ENCODE measurements at regions not wholly inside any gene's neighbourhood (a gene's known extent, or its start where the extent isn't known, plus 50 kb on each side); places are given as distances from the start of the nearest gene placed in this dataset.

DNA sequence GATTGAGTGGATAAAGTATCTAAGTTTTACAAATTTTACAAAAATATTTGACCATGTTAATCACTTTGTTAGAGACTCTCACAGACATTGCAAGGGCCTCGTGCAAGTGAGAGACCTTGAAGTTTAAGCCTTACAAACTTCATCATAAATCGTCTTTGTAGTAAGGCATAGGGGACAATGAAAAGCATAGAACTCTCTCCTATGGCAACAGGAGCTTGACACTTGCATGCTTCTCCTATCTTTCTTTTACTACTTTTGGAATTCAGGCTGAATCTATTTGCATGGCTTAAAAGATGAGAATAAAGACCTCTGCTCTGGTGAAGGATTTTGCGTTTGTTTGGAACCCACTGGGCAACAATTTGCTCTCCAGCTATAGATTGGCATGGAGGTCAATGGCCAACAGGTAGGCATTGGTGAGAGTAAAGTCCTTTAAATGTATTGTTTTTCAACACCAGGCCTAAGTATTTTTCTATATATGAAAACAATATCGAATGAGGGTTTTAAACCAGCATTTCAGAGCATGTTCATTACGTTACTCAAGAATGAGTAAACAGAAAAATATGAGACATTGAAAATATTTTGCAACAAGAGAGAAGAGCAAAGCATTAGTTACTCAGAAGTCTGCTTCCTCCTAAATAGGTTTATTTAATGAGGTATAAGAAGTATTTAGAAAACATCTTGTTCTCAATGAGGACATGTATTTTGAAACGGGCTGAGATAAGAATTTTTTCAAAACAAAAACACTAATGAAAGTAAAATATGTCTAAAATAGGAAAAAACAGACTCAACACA is 192.2 kb downstream of the TGFB2 start:
- no peak overlapping the region for H3K4me3 Mint-ChIP-seq
- no peak overlapping the region for H3K27ac Mint-ChIP-seq
- no peak for DNase-seq
- H3K27me3 Mint-ChIP-seq: no peaks in the 10 kb centered on the region
- H3K9me3 Mint-ChIP-seq: no peaks in the 10 kb centered on the region
- no peaks in the 10 kb centered on the region for H3K36me3 Mint-ChIP-seq (ENCODE audit: low read depth)
- CTCF ChIA-PET: no interaction called here
- H3K4me1 Mint-ChIP-seq: no peaks in the 10 kb centered on the region
- POLR2A ChIA-PET: no interaction called here

DNA sequence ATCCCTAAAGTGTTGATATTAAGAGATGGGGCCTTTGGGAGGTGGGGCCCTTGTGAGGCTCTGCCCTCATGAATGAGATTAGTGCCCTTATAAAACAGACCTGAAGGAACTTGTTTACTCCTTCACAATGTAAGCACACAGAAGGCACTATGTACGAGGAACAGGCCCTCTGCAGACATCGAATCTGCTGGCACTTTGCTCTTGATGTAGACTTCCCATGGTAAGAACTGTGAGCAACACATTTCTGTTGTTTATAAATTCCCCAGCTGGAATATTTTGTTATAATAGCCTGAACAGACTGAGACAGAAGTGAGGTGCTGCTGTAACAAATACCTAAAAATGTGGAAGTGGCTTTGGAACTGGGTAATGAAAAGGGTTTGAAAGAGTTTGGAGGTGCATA is 193.2 kb downstream of the TGFB2 start:
- no peaks in the 10 kb centered on the region for H3K9me3 Mint-ChIP-seq
- no peaks in the 10 kb centered on the region for H3K36me3 Mint-ChIP-seq (ENCODE audit: low read depth)
- H3K4me3 Mint-ChIP-seq: no peak overlapping the region
- ChIA-PET CTCF (no interaction called here), POLR2A (no interaction called here)
- H3K27me3 Mint-ChIP-seq: no peaks in the 10 kb centered on the region
- no peak overlapping the region for H3K27ac Mint-ChIP-seq
- no peaks in the 10 kb centered on the region for H3K4me1 Mint-ChIP-seq
- DNase-seq: no peak

DNA sequence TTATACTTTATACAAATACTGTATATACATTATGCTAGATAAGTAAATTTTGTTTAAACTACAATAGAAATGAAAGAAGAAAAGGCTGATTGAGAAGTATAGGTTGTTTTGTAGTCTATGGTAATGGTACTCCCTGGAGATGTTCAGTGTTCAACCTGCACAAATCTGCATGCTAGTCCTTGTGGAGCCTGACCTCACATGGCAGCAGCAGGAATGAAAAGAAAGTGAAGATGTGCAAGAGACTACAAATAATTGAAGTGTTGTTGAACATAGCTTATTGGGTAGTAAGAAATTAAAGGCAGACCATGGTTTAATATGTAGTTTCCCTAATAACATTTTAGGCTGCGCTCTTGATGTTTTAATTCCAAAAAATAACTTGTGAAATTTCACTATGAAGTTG is 201.2 kb downstream of the TGFB2 start:
- no peak for DNase-seq
- Mint-ChIP-seq H3K9me3 (no peaks in the 10 kb centered on the region), H3K4me1 (no peaks in the 10 kb centered on the region), H3K27me3 (no peaks in the 10 kb centered on the region), H3K27ac (no peak overlapping the region), H3K4me3 (no peak overlapping the region), H3K36me3 (ENCODE audit: low read depth) (no peaks in the 10 kb centered on the region)
- ChIA-PET POLR2A (no interaction called here), CTCF (no interaction called here)

DNA sequence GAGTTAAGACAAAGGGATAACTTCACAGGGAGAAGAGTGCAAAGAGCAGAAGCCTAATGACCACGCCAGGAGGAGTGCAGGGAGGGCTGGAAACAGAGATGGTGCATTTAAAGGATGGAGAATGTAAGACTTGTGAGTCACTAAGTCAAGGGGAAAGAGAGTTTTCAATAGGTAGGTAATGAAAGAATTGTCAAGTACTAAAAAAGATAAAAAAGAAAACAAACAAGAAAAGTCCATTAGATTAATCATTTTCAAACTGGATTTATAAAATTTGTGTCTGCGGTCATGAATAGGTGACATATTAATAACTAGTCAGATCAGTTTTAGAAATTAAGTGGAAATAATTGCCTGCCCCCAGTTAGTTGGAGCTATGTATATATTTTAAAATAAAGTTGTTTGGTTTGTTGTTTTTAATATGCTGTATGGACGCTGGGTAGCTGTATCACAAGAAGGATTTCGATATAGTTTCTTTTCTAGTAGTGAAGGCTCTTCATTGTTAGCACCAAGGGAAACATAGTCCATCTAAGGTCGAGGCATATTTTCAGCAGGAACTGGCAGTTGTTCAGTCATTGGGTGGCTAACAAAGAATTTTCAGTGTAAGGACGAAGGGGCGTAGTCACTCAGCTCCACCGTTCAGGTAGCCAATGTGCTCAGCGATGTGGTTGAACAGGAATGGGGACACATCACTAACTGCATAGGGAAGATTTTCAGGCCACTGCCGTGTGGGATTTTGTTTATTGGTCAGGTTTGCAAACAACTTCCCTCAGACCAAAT is 203.0 kb downstream of the TGFB2 start:
- CTCF ChIA-PET: interaction anchor here (0.6 kb wide), 1 partner anchor 326 kb away, joined by 4 read pairs; no protein-coding TSS in a partner anchor
- Mint-ChIP-seq H3K27me3 (no peaks in the 10 kb centered on the region), H3K4me3 (no peak overlapping the region)

DNA sequence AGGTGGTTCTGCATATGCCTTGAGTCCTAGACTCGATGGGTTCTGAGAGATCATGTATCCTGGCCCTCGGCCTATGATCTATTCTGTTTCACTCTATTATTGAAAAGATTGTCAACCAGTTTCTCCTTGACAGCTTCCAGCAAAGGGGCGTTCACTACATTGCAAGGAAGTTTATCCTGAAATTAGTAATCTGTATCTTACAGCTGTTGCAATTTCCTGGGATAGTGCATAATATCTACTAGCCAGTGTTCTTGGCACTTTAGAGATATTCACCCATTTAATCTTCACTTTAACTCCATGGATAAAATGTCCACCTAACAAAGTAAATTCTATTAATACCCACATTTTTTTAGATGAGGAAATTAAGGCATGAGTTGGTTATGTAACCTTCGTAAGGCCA is 203.6 kb downstream of the TGFB2 start:
- no peaks in the 10 kb centered on the region for H3K27me3 Mint-ChIP-seq
- no peaks in the 10 kb centered on the region for H3K9me3 Mint-ChIP-seq
- H3K4me1 Mint-ChIP-seq: no peaks in the 10 kb centered on the region
- ChIA-PET POLR2A (no interaction called here), CTCF (no interaction called here)
- H3K4me3 Mint-ChIP-seq: no peak overlapping the region
- H3K27ac Mint-ChIP-seq: no peak overlapping the region
- H3K36me3 Mint-ChIP-seq (ENCODE audit: low read depth): no peaks in the 10 kb centered on the region
- no peak for DNase-seq

More for the DNA sequence above, 203.0 kb downstream of the TGFB2 start:
- DNase-seq: no peak
- Mint-ChIP-seq H3K27ac (no peak overlapping the region), H3K4me1 (no peaks in the 10 kb centered on the region), H3K9me3 (no peaks in the 10 kb centered on the region), H3K36me3 (ENCODE audit: low read depth) (no peaks in the 10 kb centered on the region)
- POLR2A ChIA-PET: no interaction called here

DNA sequence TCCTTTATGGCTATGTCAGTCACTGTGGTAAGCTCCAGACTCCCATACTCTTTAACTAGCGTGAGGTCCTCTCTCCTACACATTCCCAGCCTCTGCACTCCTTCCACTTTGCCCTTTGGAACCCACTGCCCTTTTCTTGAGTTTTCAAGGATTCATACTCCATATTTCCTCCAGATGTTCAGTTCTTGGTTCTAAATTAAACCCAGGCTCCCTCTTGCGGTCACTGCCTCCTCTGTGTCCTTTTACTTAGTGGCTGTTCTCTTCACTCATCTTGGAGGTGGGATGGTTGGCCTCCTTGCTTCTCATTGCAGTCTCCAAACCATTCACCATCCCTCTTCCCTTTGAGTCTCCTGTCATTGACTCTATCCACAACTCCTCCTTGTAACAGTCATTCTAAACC is 208.1 kb downstream of the TGFB2 start:
- CTCF ChIA-PET: no interaction called here

DNA sequence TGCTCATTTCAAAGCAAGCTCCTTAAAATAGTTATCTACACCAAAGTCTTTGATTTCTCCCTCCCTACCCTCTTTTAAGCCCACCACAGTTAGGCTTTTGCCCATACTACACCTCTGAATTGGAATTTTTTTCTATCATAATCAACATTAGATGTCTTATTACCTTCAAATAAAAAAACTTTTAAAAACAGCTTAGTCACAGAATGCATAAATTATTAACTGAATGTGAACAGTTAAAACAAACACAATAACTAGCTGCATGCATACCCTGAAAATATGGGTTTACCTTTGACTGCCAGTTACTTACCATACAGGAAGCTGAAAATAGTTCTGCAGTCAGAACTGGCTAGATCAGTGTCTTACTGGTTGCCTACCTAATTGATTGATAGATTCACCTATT is 210.9 kb downstream of the TGFB2 start:
- H3K27me3 Mint-ChIP-seq: no peaks in the 10 kb centered on the region
- DNase-seq: no peak
- no peaks in the 10 kb centered on the region for H3K9me3 Mint-ChIP-seq
- ChIA-PET POLR2A (no interaction called here), CTCF (no interaction called here)
- no peak overlapping the region for H3K4me3 Mint-ChIP-seq
- H3K4me1 Mint-ChIP-seq: no peaks in the 10 kb centered on the region
- no peak overlapping the region for H3K27ac Mint-ChIP-seq
- H3K36me3 Mint-ChIP-seq (ENCODE audit: low read depth): no peaks in the 10 kb centered on the region

More for the DNA sequence above, 208.1 kb downstream of the TGFB2 start:
- no peak overlapping the region for H3K4me3 Mint-ChIP-seq
- H3K9me3 Mint-ChIP-seq: no peaks in the 10 kb centered on the region
- no peaks in the 10 kb centered on the region for H3K27me3 Mint-ChIP-seq
- no peak overlapping the region for H3K27ac Mint-ChIP-seq
- no peaks in the 10 kb centered on the region for H3K4me1 Mint-ChIP-seq
- POLR2A ChIA-PET: no interaction called here
- no peaks in the 10 kb centered on the region for H3K36me3 Mint-ChIP-seq (ENCODE audit: low read depth)
- DNase-seq: no peak

DNA sequence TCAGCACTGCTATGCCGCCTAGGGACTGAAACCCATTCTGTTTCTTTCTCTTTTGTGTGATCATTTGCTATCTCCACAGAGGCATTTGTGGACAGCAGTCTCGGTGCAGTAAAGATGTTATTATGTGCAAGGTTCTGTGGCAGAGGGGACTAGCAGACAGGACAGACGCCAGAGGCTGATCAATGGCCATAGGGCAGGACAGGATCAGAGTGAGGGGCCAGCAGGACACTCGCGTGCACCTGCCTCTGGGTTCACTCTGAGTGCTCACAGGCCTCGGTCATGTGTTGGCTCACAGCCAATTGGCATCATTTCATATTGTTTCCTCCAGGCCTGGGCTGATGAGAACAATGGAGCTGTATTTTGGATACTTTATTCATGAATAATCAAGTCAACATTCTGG is 212.6 kb downstream of the TGFB2 start:
- no peak for DNase-seq
- H3K4me3 Mint-ChIP-seq: no peak overlapping the region
- H3K9me3 Mint-ChIP-seq: no peaks in the 10 kb centered on the region
- H3K36me3 Mint-ChIP-seq (ENCODE audit: low read depth): no peaks in the 10 kb centered on the region
- no peaks in the 10 kb centered on the region for H3K4me1 Mint-ChIP-seq
- H3K27ac Mint-ChIP-seq: no peak overlapping the region
- H3K27me3 Mint-ChIP-seq: no peaks in the 10 kb centered on the region
- ChIA-PET POLR2A (no interaction called here), CTCF (no interaction called here)

DNA sequence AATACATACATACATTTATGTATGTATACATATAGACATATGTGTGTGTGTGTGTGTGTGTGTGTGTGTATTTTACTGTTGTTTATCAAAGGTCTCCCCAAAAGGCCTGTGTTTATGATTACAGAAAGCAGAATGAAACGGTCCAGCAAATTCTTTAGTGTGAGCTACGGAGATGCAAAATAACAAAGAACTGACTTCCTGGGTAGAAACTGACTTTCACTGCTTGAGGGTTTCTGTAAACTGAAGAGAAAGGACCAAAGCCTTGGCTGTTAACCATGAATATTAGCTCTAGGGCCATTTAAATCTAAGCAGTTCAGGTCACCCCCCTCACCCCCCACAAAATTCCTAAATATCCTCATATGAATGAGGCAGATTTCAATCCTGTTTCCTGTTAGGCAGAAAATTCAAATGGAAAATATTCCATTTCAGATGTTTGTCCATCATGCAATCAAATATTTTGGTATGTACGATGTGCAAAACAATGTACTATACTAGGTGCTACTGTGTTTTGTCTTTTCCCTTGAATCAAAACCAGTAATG is 213.2 kb downstream of the TGFB2 start:
- no peaks in the 10 kb centered on the region for H3K9me3 Mint-ChIP-seq
- CTCF ChIA-PET: no interaction called here
- H3K36me3 Mint-ChIP-seq (ENCODE audit: low read depth): no peaks in the 10 kb centered on the region
- H3K27ac Mint-ChIP-seq: no peak overlapping the region
- no peak for DNase-seq
- no peaks in the 10 kb centered on the region for H3K27me3 Mint-ChIP-seq
- POLR2A ChIA-PET: no interaction called here
- no peaks in the 10 kb centered on the region for H3K4me1 Mint-ChIP-seq
- H3K4me3 Mint-ChIP-seq: no peak overlapping the region

DNA sequence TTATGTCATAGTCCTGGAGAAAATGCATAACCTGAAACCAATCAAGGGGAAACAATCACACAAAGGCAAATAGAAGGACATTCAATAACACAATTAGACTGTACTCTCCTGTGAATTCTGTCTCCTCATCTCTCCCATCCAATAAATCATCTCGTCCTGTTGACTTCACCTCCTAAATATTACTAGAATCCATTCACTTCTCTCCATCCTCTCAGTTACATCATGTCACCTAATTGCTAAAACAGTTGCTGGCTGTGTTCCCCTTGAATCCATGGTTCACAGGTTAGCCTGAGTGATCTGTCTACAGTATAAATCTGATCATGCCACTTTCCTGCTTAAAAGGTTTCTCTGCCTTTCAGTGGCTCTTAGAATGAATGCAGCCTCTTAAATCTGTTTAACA is 220.2 kb downstream of the TGFB2 start:
- no peaks in the 10 kb centered on the region for H3K27me3 Mint-ChIP-seq
- no peak overlapping the region for H3K27ac Mint-ChIP-seq
- ChIA-PET POLR2A (no interaction called here), CTCF (no interaction called here)
- H3K4me3 Mint-ChIP-seq: no peak overlapping the region
- H3K36me3 Mint-ChIP-seq (ENCODE audit: low read depth): no peaks in the 10 kb centered on the region
- H3K9me3 Mint-ChIP-seq: no peaks in the 10 kb centered on the region
- no peaks in the 10 kb centered on the region for H3K4me1 Mint-ChIP-seq
- DNase-seq: no peak

DNA sequence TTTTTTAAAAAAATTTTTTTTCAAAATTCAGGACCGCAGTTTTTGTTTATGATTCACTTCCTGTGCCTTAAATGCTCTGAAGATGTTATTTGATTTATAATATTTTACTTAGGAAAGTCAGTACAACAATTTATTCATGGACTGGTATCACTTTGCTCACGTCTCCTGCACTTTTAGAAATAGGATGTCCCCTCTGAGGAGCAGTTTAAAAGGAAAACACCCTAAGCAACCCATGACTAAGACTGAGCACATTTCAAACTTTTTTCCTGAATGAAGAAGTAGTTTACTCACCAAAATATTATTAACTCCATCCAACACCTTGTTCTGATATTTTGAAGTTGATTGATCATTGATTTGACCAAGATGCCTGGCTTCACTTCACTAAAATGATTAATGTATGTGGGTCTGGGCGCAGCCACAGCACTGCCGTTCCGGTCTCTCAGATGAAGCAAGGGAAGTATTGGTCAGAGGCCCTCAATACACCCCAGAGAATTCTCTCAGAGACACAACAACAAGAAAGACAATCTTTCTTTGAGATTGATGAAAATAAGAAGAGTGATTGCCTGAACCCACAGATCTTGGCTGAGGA is 223.9 kb downstream of the TGFB2 start:
- H3K27ac Mint-ChIP-seq: no peak overlapping the region
- DNase-seq: no peak
- H3K36me3 Mint-ChIP-seq (ENCODE audit: low read depth): no peaks in the 10 kb centered on the region
- H3K9me3 Mint-ChIP-seq: no peaks in the 10 kb centered on the region
- H3K27me3 Mint-ChIP-seq: no peaks in the 10 kb centered on the region
- ChIA-PET CTCF (no interaction called here), POLR2A (no interaction called here)
- H3K4me3 Mint-ChIP-seq: no peak overlapping the region
- no peaks in the 10 kb centered on the region for H3K4me1 Mint-ChIP-seq

DNA sequence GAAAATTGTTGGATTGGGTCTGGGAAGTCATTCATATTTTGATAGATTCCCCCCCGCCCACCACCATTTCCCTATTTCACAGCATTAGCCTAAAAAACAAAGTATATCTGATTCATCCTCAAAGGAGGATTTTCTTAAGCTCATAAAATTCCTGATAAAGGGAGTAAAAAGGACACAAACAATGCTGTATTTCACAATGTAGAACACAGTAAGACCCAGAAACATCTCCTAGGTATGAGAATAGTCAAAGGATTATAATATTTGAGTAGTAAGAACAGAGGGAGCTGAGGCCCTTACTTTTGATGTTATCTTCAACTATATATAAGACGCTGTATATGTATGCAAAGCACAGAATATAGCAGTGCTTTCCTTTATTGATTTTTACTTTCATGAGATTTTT is 225.3 kb downstream of the TGFB2 start:
- Mint-ChIP-seq H3K4me3 (no peak overlapping the region), H3K27me3 (no peaks in the 10 kb centered on the region), H3K27ac (no peak overlapping the region), H3K9me3 (no peaks in the 10 kb centered on the region), H3K4me1 (no peaks in the 10 kb centered on the region), H3K36me3 (ENCODE audit: low read depth) (no peaks in the 10 kb centered on the region)
- POLR2A ChIA-PET: no interaction called here
- DNase-seq: no peak
- CTCF ChIA-PET: no interaction called here

DNA sequence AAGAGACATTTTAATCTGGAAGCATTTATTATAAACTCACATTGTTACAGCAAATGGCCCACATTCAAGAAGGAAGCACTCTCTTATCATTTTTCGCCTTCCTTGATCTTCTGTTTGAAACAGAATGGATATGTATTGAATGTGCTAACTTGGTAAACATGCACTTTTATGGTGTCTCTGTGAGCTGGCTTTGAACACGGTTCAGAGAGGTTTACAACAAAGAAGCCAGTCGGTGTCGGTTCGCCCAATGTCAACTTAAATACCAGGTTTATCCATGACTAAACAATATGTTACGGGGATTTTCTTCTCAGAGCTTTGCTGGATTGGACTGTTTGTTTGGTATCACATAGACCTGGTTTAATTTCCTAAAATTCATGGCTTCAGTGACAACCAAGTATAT is 226.4 kb downstream of the TGFB2 start:
- Mint-ChIP-seq H3K4me1 (no peaks in the 10 kb centered on the region), H3K27me3 (no peaks in the 10 kb centered on the region), H3K36me3 (ENCODE audit: low read depth) (no peaks in the 10 kb centered on the region), H3K27ac (no peak overlapping the region), H3K4me3 (no peak overlapping the region), H3K9me3 (no peaks in the 10 kb centered on the region)
- DNase-seq: no peak
- ChIA-PET CTCF (no interaction called here), POLR2A (no interaction called here)
